Right atrium auricular region (tissue), 2 donors: ENCODE measurements at regions not wholly inside any gene's neighbourhood (a gene's known extent, or its start where the extent isn't known, plus 50 kb on each side); places are given as distances from the start of the nearest gene placed in this dataset.
A peak's percentile ranks its signal among the peaks of the same experiment; 100 is the strongest.

Experiments used
- DNase-seq: peaks from one replicate; pipeline ENCODE4 v3.0.0-alpha.2; 2019; ENCODE audit warnings: low spot score
- H3K27ac ChIP-seq, 2 donors: fragments of 200-600 bp; sonication (generic); 1 replicate in 1 of 2; 2 replicates in 1 of 2; pipeline ENCODE4 v1.5.1; 2016 to 2019
- H3K27me3 ChIP-seq, 2 donors: fragments of 200-600 bp; sonication (generic); one replicate each; pipeline versions ENCODE4 v1.5.1 to v1.6.0; 2017 to 2019
- H3K36me3 ChIP-seq: fragments of 200-600 bp; sonication (generic); one replicate; pipeline ENCODE4 v1.5.1; 2016
- H3K4me1 ChIP-seq, 2 donors: fragments of 200-600 bp; sonication (generic); one replicate each; pipeline versions ENCODE4 v1.5.1 to v1.6.0; 2017 to 2019
- H3K4me3 ChIP-seq, 2 donors: fragments of 200-600 bp; sonication (generic); 1 replicate in 1 of 2; 2 replicates in 1 of 2; pipeline ENCODE4 v1.5.1; 2017 to 2019; ENCODE audit warnings: mild to moderate bottlenecking in 1 of 2, moderate library complexity in 1 of 2
- H3K9me3 ChIP-seq, 2 donors: fragments of 200-600 bp; sonication (generic); one replicate each; pipeline ENCODE4 v1.5.1; 2019
- CTCF ChIP-seq, 2 donors: fragments of 200-600 bp; sonication (generic); IDR thresholded peaks; one replicate each; pipeline ENCODE4 v1.5.1; 2019; ENCODE audit warnings: antibody characterized with exemption in 2 of 2

GRCh38 chr15:70348226-70348543 is 250.5 kb upstream of the TLE3 start:
- no peaks in the 10 kb centered on the region for H3K9me3 ChIP-seq
- H3K36me3 ChIP-seq: no peaks in the 10 kb centered on the region
- H3K4me3 ChIP-seq: no peak overlapping the region
- H3K27ac ChIP-seq: no peak overlapping the region
- no peak for TF ChIP-seq CTCF (IDR thresholded peaks at IDR 0.05)
- no peak for DNase-seq
- no peaks in the 10 kb centered on the region for H3K4me1 ChIP-seq
- H3K27me3 ChIP-seq: no peaks in the 10 kb centered on the region

- H3K27me3 ChIP-seq: no peaks in the 10 kb centered on the region
- no peak for TF ChIP-seq CTCF (IDR thresholded peaks at IDR 0.05)
- no peak for DNase-seq
- no peaks in the 10 kb centered on the region for H3K36me3 ChIP-seq
- H3K4me1 ChIP-seq: no peaks in the 10 kb centered on the region
- no peak overlapping the region for H3K4me3 ChIP-seq
- H3K9me3 ChIP-seq: no peaks in the 10 kb centered on the region
- no peak overlapping the region for H3K27ac ChIP-seq
These were observed 249.9 kb upstream of the TLE3 start for GRCh38 chr15:70347321-70348225.

- Histone ChIP-seq H3K4me1 (no peaks in the 10 kb centered on the region), H3K4me3 (no peak overlapping the region), H3K27me3 (no peaks in the 10 kb centered on the region), H3K36me3 (no peaks in the 10 kb centered on the region), H3K9me3 (no peaks in the 10 kb centered on the region), H3K27ac (no peak overlapping the region)
- no peak for TF ChIP-seq CTCF (IDR thresholded peaks at IDR 0.05)
- peak; percentile 40 for DNase-seq
These were observed 247.7 kb upstream of the TLE3 start for GRCh38 chr15:70345251-70346019.

- no peaks in the 10 kb centered on the region for H3K9me3 ChIP-seq
- no peak overlapping the region for H3K4me3 ChIP-seq
- peaks cover 0 to 4% of the 10 kb centered on the region in 2 donors for H3K4me1 ChIP-seq
- H3K27ac ChIP-seq: no peak overlapping the region
- H3K36me3 ChIP-seq: no peaks in the 10 kb centered on the region
- peak; percentile 36 for DNase-seq
- no peak for TF ChIP-seq CTCF (IDR thresholded peaks at IDR 0.05)
- no peaks in the 10 kb centered on the region for H3K27me3 ChIP-seq
These were observed 246.9 kb upstream of the TLE3 start for GRCh38 chr15:70344666-70345065.

- no peaks in the 10 kb centered on the region for H3K9me3 ChIP-seq
- no peak overlapping the region for H3K4me3 ChIP-seq
- peak; percentile 47 for DNase-seq
- no peak for TF ChIP-seq CTCF (IDR thresholded peaks at IDR 0.05)
- H3K36me3 ChIP-seq: no peaks in the 10 kb centered on the region
- no peaks in the 10 kb centered on the region for H3K27me3 ChIP-seq
- H3K4me1 ChIP-seq: peaks cover 0 to 5% of the 10 kb centered on the region in 2 donors
- no peak overlapping the region for H3K27ac ChIP-seq
These were observed 246.4 kb upstream of the TLE3 start for GRCh38 chr15:70343961-70344621.
